AG04449 (cell line): ENCODE measurements at regions not wholly inside any gene's neighbourhood (a gene's known extent, or its start where the extent isn't known, plus 50 kb on each side); places are given as distances from the start of the nearest gene placed in this dataset.

ENCODE experiments used
- CTCF ChIA-PET: fragments of 350-600 bp; formaldehyde crosslinking; extraction: SDS; loops from one replicate; lab custom pipeline; 2021; ENCODE audit warnings: antibody characterized with exemption; lab: Yijun Ruan, JAX
- POLR2A ChIA-PET: fragments of 400-600, 350-600 bp; formaldehyde crosslinking; extraction: SDS; loops from one replicate; lab custom pipeline; 2020; ENCODE audit warnings: antibody characterized with exemption, inconsistent platforms; lab: Yijun Ruan, JAX
- DNase-seq: peaks from one replicate; pipeline ENCODE4 v3.0.0-alpha.2; 2010; ENCODE audit warnings: low read depth, low spot score
- H3K4me3 ChIP-seq: 2 replicates; pipeline ENCODE4 v1.5.1; 2011; ENCODE audit warnings: low read depth, mild to moderate bottlenecking, control low read depth, low read length
- TF ChIP-seq, protein P1 (sequence below): IDR thresholded peaks from one replicate; pipeline ENCODE4 v1.5.1; 2011; ENCODE audit warnings: mild to moderate bottlenecking, moderate library complexity, low read length, control low read depth, inconsistent platforms; ENCODE audit not compliant: insufficient read depth; ENCODE audit errors: missing control alignments

DNA sequence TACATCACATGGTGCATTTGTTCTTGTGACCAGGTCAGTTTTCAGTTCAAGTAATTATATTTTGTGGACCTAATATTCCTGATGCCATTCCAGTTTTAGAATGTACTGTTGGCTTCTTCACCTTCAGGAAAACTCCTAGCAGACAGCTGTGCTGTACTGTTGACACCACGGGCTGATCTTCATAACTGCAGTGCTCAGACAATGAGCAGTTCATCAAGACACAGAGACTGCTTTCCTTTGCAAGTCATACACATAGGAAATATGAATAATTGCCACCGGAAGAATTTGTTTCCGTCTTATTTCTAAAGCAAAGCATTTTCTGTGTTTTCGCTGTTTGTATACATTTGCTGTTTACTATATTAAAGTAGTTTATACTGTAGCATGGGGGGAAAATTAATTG, 89.8 kb downstream of the C6orf118 start:
- H3K4me3 ChIP-seq: no peak overlapping the region
- ChIA-PET CTCF (no interaction called here), POLR2A (no interaction called here)
- no peak for DNase-seq
- TF ChIP-seq, protein P1, sequence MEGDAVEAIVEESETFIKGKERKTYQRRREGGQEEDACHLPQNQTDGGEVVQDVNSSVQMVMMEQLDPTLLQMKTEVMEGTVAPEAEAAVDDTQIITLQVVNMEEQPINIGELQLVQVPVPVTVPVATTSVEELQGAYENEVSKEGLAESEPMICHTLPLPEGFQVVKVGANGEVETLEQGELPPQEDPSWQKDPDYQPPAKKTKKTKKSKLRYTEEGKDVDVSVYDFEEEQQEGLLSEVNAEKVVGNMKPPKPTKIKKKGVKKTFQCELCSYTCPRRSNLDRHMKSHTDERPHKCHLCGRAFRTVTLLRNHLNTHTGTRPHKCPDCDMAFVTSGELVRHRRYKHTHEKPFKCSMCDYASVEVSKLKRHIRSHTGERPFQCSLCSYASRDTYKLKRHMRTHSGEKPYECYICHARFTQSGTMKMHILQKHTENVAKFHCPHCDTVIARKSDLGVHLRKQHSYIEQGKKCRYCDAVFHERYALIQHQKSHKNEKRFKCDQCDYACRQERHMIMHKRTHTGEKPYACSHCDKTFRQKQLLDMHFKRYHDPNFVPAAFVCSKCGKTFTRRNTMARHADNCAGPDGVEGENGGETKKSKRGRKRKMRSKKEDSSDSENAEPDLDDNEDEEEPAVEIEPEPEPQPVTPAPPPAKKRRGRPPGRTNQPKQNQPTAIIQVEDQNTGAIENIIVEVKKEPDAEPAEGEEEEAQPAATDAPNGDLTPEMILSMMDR: no peak

DNA sequence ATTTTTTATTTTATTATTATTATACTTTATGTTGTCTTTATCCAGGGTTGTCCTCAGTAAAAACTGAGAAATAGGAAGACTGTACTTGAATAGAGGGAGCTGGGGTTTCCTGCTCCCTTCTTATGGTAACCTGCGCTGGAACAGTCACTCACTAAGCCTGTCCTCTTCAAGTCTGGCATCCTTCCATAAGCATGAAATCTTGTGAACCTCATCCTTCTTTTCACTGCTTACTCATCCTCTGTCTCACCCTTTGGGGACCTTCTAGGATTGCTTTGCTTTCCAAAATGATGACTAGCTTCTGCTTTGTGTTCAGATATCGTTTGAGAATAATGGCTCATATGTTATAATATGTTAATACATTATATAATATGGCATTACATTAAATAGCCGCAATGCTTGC, 90.6 kb downstream of the C6orf118 start:
- POLR2A ChIA-PET: no interaction called here

DNA sequence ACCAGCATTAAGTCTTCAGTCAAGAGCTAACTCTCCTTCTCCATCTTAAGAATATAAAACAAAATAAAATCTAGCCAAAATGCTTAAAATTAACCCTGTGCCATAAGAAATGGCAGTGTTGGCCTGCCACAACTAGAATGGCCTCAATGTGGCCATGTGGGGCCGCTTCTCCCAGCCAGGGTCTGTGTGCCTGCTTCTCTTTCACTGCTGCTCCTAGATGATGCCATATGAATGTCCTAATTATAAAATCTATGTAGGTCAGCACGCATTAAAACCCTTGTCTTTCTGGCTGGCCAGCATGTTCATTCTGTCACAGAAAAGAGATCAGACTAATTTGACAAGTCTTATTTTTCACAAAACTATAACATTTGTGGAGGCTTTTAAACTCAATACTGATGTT, 102.6 kb downstream of the C6orf118 start:
- no peak overlapping the region for H3K4me3 ChIP-seq
- POLR2A ChIA-PET: no interaction called here
- CTCF ChIA-PET: no interaction called here
- TF ChIP-seq, protein P1: no peak
- DNase-seq: no peak

More for the DNA sequence above, 90.6 kb downstream of the C6orf118 start:
- no peak overlapping the region for H3K4me3 ChIP-seq
- no peak for DNase-seq
- TF ChIP-seq, protein P1: no peak
- CTCF ChIA-PET: no interaction called here

DNA sequence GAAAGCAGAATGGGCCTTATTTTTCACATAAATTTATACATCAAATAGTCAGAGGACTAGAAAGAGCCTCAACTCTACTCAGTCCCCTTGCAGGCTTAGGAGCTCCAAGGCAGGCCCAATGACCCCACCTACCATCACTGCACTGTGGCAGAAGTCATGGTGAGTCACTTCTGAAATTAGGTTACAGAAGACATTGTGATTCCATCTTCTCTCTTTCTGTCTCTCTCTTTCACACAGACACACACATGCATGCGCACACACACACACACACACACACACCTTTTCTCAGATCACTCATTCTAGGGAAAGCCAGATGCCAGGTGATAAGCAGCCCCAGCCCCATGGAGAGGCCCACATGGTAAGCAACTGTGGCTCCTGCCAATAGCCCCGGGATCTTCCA, 103.8 kb downstream of the C6orf118 start:
- CTCF ChIA-PET: no interaction called here
- TF ChIP-seq, protein P1: no peak
- no peak for DNase-seq
- no peak overlapping the region for H3K4me3 ChIP-seq
- POLR2A ChIA-PET: no interaction called here

GRCh38 chr6:165204807-165205545, 104.4 kb downstream of the C6orf118 start:
- TF ChIP-seq, protein P1: no peak
- no peak for DNase-seq
- ChIA-PET POLR2A (no interaction called here), CTCF (no interaction called here)
- H3K4me3 ChIP-seq: no peak overlapping the region

- no peak for DNase-seq
- no peak overlapping the region for H3K4me3 ChIP-seq
- TF ChIP-seq, protein P1: no peak
- POLR2A ChIA-PET: no interaction called here
- CTCF ChIA-PET: no interaction called here
Observed at GRCh38 chr6:165200178-165200577, 109.2 kb downstream of the C6orf118 start.
